B cell (primary cell): ENCODE measurements at regions not wholly inside any gene's neighbourhood (a gene's known extent, or its start where the extent isn't known, plus 50 kb on each side); places are given as distances from the start of the nearest gene placed in this dataset.

ENCODE experiments used
- EZH2 ChIP-seq: IDR thresholded peaks from 2 replicates; pipeline ENCODE4 v1.6.1; 2012; ENCODE audit warnings: borderline replicate concordance, low read depth, mild to moderate bottlenecking, moderate library complexity, low read length; ENCODE audit not compliant: insufficient read depth, poor library complexity, severe bottlenecking
- TF ChIP-seq, protein P1 (sequence below): fragments of 200-600 bp; IDR thresholded peaks from one replicate; pipeline ENCODE4 v1.8.0; 2022; ENCODE audit warnings: antibody characterized with exemption, mild to moderate bottlenecking

- TF ChIP-seq EZH2: no peak
- TF ChIP-seq, protein P1, sequence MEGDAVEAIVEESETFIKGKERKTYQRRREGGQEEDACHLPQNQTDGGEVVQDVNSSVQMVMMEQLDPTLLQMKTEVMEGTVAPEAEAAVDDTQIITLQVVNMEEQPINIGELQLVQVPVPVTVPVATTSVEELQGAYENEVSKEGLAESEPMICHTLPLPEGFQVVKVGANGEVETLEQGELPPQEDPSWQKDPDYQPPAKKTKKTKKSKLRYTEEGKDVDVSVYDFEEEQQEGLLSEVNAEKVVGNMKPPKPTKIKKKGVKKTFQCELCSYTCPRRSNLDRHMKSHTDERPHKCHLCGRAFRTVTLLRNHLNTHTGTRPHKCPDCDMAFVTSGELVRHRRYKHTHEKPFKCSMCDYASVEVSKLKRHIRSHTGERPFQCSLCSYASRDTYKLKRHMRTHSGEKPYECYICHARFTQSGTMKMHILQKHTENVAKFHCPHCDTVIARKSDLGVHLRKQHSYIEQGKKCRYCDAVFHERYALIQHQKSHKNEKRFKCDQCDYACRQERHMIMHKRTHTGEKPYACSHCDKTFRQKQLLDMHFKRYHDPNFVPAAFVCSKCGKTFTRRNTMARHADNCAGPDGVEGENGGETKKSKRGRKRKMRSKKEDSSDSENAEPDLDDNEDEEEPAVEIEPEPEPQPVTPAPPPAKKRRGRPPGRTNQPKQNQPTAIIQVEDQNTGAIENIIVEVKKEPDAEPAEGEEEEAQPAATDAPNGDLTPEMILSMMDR: no peak
These were observed 171.1 kb upstream of the MYCN start for GRCh38 chr2:15769235-15769634.
